Effector memory CD8-positive, alpha-beta T cell (primary cell): ENCODE measurements at regions not wholly inside any gene's neighbourhood (a gene's known extent, or its start where the extent isn't known, plus 50 kb on each side); places are given as distances from the start of the nearest gene placed in this dataset.
A peak's percentile ranks its signal among the peaks of the same experiment; 100 is the strongest.
"Not testable (repeated sequence)": the region's sequence is repeated elsewhere in the genome, so short reads cannot be mapped to it uniquely, and the experiment has no call there.

Source experiments
- ATAC-seq: fragments of 150-1000 bp; cut with Tn5 transposase; replicated peaks from 2 replicates; pipeline ENCODE4 v1.10.0; 2021; ENCODE audit warnings: mild to moderate bottlenecking, moderate library complexity
- DNase-seq, 3 experiments: peaks; one replicate each; pipeline ENCODE4 v3.0.0; 2021
- H3K27ac Mint-ChIP-seq, 2 donors: one replicate each; pipeline ENCODE4 v1.8.0; 2022; ENCODE audit warnings: mild to moderate bottlenecking in 2 of 2, mixed read lengths in 2 of 2, moderate library complexity in 2 of 2
- H3K27me3 Mint-ChIP-seq, 2 donors: one replicate each; pipeline ENCODE4 v1.8.0; 2022; ENCODE audit warnings: mixed read lengths in 2 of 2
- H3K36me3 Mint-ChIP-seq: one replicate; pipeline ENCODE4 v1.8.0; 2022; ENCODE audit warnings: mild to moderate bottlenecking, moderate library complexity, mixed read lengths; ENCODE audit not compliant: insufficient read depth
- H3K4me1 Mint-ChIP-seq, 2 donors: one replicate each; pipeline ENCODE4 v1.8.0; 2022; ENCODE audit warnings: low read depth in 2 of 2, mixed read lengths in 2 of 2
- H3K4me3 Mint-ChIP-seq, 2 donors: one replicate each; pipeline ENCODE4 v1.8.0; 2022; ENCODE audit warnings: mild to moderate bottlenecking in 2 of 2, mixed read lengths in 2 of 2, moderate library complexity in 2 of 2
- H3K9me3 Mint-ChIP-seq, 2 donors: one replicate each; pipeline ENCODE4 v1.8.0; 2022; ENCODE audit warnings: mixed read lengths in 2 of 2

DNA sequence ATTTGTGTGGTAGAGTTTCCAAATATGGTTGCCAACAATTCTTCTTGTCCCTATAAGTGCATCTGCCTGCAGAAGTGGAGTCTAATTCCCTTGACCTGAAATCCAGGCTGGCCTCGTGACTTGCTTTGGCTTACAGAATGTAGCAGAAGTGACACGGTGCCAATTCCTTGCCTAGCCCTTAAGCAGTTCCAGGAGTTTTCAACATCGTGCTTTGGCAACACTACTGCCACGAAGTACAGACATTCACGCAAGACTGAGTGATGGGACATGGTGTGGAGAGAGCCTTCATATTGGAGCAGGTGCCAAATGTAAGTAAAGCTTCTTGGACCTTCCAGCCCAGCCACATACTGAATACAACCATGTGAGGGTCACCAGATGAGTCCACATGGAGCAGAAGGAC is 92.9 kb upstream of the NEK6 start:
- H3K4me1 Mint-ChIP-seq = no peaks in the 10 kb centered on the region
- no peak overlapping the region for H3K27ac Mint-ChIP-seq
- DNase-seq (no peak), ATAC-seq (no peak)
- H3K27me3 Mint-ChIP-seq = peaks cover 7 to 11% of the 10 kb centered on the region in 2 donors
- H3K9me3 Mint-ChIP-seq = peaks cover 0 to 5% of the 10 kb centered on the region in 2 donors
- no peaks in the 10 kb centered on the region for H3K36me3 Mint-ChIP-seq
- H3K4me3 Mint-ChIP-seq = no peak overlapping the region

DNA sequence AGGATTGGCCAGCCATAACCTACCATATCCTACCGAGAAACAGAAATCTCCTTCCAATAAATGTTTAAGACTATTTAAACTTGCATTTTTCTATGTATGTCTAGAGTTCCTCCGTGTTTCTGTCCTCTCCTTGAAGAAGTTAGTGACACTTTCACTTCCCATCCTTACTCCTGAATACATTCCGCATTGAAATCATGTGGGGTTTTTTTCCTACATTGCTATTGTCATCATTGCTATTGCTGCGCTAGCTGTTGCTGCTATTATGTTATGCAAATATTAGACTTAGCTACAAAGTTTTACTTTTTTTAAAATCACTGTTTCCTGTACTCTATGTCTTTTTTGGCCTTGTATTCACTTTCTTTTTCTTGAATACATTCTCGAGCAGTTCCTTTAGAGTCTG is 83.3 kb upstream of the NEK6 start:
- no peaks in the 10 kb centered on the region for H3K36me3 Mint-ChIP-seq
- ATAC-seq (no peak), DNase-seq (no peak)
- H3K9me3 Mint-ChIP-seq = no peaks in the 10 kb centered on the region
- peak overlapping the region in 1 of 2 donors; percentile 41 for H3K27ac Mint-ChIP-seq
- H3K27me3 Mint-ChIP-seq = peaks cover 0 to 5% of the 10 kb centered on the region in 2 donors
- H3K4me1 Mint-ChIP-seq = peaks cover 19 to 30% of the 10 kb centered on the region in 2 donors
- no peak overlapping the region for H3K4me3 Mint-ChIP-seq

DNA sequence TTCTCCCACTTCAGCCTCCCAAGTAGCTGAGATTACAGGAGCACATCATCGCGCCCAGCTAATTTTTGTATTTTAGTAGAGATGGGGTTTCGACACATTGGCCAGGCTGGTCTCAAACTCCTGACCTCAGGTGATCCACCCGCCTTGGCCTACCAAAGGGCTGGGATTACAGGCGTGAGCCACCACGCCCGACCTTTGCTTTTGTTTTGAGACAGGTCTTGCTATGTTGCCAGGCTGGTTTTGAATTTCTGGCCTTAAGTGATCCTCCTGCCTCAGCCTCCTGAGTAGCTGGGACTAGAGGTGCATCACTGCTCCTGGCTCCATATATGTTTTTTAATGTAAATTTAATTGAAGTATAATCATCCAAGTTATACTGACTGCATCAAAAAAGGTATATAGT is 80.2 kb upstream of the NEK6 start:
- not testable (repeated sequence) for DNase-seq, ATAC-seq

DNA sequence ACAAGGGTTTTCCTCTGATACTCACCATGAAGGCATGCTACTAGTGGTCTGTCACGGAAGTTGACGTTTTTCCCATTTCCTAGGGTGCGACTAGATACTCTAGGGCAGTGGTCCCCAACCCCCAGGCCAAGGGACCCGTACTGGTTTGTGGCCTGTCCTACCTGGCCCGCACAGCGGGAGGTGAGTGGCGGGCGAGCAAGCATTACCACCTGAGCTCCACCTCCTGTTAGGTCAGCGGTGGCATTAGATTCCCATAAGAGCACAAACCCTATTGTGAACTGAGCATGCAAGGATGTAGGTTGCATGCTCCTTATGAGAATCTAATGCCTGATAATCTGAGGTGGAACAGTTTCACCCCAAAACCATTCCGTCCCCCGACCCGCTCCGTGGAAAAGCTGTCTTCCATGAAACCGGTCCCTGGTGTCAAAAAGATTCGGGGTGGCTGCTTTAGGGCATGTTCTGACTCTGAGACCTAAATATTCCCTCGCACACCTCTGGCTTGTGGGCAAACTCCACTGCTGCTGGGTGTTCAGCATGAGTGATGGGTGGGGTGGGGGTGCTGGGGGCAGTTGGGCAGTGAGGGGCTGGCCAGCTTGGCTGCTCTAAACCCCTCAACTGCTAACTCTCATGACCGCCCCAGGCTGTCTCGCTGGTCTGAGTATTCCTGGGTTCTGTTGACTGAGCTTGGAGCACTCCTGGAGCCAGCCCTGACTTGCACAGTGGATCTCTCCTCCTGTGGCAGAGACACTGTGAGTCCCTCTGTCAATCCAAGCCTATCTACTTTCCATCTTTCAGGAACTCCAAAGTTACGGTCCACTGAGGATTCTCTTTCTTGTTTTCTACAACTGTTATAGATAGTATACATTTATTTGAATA is 78.3 kb upstream of the NEK6 start:
- H3K9me3 Mint-ChIP-seq = no peaks in the 10 kb centered on the region
- DNase-seq (no peak), ATAC-seq (no peak)
- no peak overlapping the region for H3K4me3 Mint-ChIP-seq
- peaks cover 0 to 1% of the 10 kb centered on the region in 2 donors for H3K4me1 Mint-ChIP-seq
- peaks cover 11 to 25% of the 10 kb centered on the region in 2 donors for H3K27me3 Mint-ChIP-seq
- no peak overlapping the region for H3K27ac Mint-ChIP-seq
- no peaks in the 10 kb centered on the region for H3K36me3 Mint-ChIP-seq

More for the DNA sequence above, 80.2 kb upstream of the NEK6 start:
- not testable (repeated sequence) for H3K9me3 Mint-ChIP-seq, H3K36me3 Mint-ChIP-seq, H3K4me3 Mint-ChIP-seq, H3K27ac Mint-ChIP-seq
- H3K4me1 Mint-ChIP-seq = peaks cover 9 to 13% of the 10 kb centered on the region in 2 donors
- H3K27me3 Mint-ChIP-seq = peaks cover 11 to 19% of the 10 kb centered on the region in 2 donors

DNA sequence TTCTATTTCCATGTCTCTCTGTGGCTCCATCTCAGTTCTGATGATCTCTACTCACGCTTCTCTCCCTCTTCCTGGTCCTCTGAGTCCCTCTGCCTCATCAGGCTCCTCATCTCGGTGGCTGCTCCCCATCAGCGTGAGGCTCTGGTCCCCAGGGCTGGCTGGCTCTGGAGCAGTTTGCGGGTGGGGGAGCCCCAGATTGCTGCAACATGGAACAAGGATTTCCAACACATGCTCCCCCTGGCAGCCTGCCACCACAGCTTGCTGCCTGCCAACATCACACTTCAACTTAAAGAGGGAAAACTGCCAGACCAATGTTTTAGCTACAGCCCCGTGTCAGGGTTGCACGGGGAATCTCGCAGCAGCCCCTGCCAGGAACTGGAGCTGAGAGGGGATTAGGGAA is 77.2 kb upstream of the NEK6 start:
- Mint-ChIP-seq H3K27ac (no peak overlapping the region), H3K4me3 (no peak overlapping the region), H3K36me3 (no peaks in the 10 kb centered on the region), H3K9me3 (no peaks in the 10 kb centered on the region), H3K4me1 (no peaks in the 10 kb centered on the region), H3K27me3 (peaks cover 11 to 25% of the 10 kb centered on the region in 2 donors)
- ATAC-seq (no peak), DNase-seq (no peak)

DNA sequence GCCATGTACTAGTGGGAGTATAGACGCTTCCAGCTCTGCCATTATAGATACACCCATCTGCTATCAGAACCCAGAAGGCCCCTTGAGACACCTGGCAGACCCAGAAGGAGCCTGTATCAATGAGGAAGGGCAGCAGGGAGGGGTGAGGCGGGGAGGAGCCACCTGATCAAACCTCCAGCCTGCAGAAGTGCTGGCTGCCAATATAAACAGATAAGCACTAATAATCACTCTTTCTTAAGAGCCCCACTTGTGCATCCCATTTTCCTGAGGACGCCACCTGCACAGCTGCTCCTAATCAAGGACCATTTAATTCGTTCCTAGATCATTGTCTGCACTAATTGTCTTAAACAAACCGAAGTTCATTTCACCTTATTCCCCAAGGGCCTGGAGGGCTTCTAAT is 75.0 kb upstream of the NEK6 start:
- H3K27ac Mint-ChIP-seq = no peak overlapping the region
- H3K27me3 Mint-ChIP-seq = peaks cover 11 to 35% of the 10 kb centered on the region in 2 donors
- H3K9me3 Mint-ChIP-seq = no peaks in the 10 kb centered on the region
- peaks cover 2% of the 10 kb centered on the region for H3K36me3 Mint-ChIP-seq
- DNase-seq (no peak), ATAC-seq (no peak)
- no peak overlapping the region for H3K4me3 Mint-ChIP-seq
- no peaks in the 10 kb centered on the region for H3K4me1 Mint-ChIP-seq

DNA sequence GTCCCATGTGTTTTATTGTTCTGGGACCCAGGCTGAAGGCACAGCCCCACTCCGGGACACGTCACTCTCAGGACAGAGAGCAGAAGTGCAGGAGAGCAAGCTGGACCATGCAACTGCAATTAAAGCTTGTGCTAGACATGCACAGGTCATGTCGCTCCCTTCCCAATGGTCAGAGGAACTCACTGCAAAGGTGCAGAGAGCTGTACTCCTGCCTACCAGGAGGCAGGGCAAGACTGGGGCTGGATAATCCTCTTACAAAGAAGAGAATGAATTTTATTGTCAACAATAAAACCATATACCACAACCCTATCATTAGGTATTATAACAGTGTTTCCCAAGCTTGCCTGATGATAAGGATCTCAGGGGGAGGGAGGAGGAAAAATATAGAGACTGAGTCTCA is 74.0 kb upstream of the NEK6 start:
- DNase-seq (no peak), ATAC-seq (no peak)
- Mint-ChIP-seq H3K27me3 (peaks cover 11 to 46% of the 10 kb centered on the region in 2 donors), H3K27ac (peak overlapping the region in 1 of 2 donors; percentile 54), H3K4me3 (no peak overlapping the region), H3K36me3 (peaks cover 2% of the 10 kb centered on the region), H3K4me1 (no peaks in the 10 kb centered on the region), H3K9me3 (no peaks in the 10 kb centered on the region)

DNA sequence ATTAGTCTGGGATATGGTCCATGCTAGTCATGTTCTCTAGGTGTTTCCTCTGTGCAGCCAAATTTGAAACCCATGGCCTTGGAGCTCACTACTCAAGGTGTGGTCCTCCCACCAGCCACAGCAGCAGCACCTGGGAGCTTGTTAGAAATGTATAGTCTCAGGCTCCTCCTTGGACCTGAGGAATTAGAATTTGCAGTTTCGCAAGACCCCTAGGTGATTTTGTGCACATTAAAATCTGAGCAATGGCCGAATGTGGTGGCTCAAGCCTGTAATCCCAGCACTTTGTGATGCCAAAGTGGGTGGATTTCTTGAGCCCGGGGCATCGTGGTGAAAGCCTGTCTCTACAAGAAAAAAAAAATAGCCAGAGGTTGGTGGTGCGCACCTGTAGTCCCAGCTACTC is 72.3 kb upstream of the NEK6 start:
- no peak for ATAC-seq
- H3K27me3 Mint-ChIP-seq = peaks cover 8 to 47% of the 10 kb centered on the region in 2 donors
- H3K36me3 Mint-ChIP-seq = peaks cover 2% of the 10 kb centered on the region
- no peaks in the 10 kb centered on the region for H3K4me1 Mint-ChIP-seq
- no peaks in the 10 kb centered on the region for H3K9me3 Mint-ChIP-seq
- H3K4me3 Mint-ChIP-seq = no peak overlapping the region
- no peak overlapping the region for H3K27ac Mint-ChIP-seq
- DNase-seq = no peak

DNA sequence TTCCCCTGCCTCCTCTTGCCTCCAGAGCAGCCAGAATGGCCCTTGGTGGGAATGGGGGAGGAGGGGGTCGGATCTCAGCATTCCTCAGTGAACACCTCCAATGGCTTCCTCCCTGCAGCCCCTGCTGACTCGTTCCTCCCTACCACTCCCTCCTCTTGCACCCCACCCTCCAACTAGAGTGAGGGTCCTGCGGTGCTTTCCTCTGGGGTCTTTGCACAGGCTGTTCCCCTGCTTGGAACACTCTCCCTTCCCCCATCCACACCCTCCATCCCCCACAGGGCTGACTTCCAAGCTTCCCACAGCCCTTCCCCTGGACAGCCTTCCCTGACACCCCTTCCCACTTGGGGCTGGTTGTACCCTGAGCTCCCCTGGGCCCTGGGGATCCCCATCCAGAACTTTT is 70.4 kb upstream of the NEK6 start:
- H3K27me3 Mint-ChIP-seq = peaks cover 0 to 32% of the 10 kb centered on the region in 2 donors
- peak overlapping the region in 1 of 2 donors; percentile 46 for H3K27ac Mint-ChIP-seq
- ATAC-seq (no peak), DNase-seq (no peak)
- no peak overlapping the region for H3K4me3 Mint-ChIP-seq
- peaks cover 2% of the 10 kb centered on the region for H3K36me3 Mint-ChIP-seq
- no peaks in the 10 kb centered on the region for H3K9me3 Mint-ChIP-seq
- no peaks in the 10 kb centered on the region for H3K4me1 Mint-ChIP-seq

DNA sequence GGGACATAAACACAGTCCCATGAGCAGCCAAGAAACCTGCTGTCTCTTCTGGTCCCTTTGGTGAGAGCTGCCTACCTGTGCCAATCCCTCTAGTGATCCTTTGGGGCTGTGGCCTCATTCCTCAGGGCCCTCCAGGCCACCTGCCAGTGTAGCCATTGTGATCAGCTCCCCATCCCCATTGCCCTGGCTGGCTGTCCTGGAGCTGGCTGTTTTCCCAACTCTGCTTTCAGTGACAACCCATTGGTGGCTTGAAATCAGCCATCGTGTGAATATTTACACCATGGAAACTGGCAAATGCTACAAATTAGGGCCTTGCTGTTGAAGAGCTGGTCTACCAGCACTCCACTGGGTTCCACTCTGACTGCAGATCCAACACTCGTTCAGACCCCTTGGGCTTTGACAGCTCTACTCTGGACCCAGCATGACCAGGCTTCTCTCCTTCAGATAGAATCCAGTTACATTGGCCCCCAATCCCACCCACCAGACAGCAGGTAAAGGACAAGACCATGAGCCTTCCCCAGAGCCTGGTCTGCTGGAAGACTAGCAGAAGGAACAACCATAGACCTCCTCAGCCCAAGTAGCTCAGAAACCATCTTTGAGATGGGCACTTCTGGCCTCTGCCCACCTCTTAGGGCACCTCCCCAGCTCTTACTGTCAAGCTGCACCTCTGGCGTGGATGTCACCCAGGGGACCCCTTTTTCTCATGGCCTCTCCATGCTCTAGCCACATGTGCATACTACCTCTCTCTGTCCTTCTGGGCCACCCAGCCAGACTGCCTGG is 69.2 kb upstream of the NEK6 start:
- Mint-ChIP-seq H3K27ac (no peak overlapping the region), H3K4me3 (no peak overlapping the region), H3K27me3 (peaks cover 0 to 24% of the 10 kb centered on the region in 2 donors), H3K36me3 (peaks cover 2% of the 10 kb centered on the region), H3K9me3 (no peaks in the 10 kb centered on the region), H3K4me1 (no peaks in the 10 kb centered on the region)
- no peak for ATAC-seq
- no peak for DNase-seq

DNA sequence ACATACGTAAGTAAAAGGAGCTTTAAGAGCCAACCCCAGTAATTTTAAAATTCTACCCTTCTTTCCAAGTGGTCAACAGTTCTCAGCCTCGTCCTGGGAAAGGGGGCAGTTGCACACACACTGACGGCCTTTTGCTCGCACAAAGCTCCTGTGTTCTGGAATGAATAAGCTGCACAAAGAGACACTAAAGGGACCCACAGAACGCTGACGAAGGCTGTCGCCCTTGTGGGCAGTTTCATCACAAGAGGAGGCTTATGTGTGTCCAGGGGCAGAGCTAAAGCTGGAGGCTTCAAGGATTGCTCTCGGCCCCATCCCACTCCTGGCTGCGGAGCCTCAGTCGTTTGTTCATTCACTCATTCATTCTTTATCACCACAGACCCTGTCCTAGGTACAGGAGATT is 67.0 kb upstream of the NEK6 start:
- Mint-ChIP-seq H3K27ac (no peak overlapping the region), H3K27me3 (peaks cover 0 to 24% of the 10 kb centered on the region in 2 donors), H3K36me3 (peaks cover 2% of the 10 kb centered on the region), H3K4me3 (no peak overlapping the region), H3K4me1 (peaks cover 0 to 4% of the 10 kb centered on the region in 2 donors), H3K9me3 (no peaks in the 10 kb centered on the region)
- ATAC-seq = no peak
- no peak for DNase-seq

DNA sequence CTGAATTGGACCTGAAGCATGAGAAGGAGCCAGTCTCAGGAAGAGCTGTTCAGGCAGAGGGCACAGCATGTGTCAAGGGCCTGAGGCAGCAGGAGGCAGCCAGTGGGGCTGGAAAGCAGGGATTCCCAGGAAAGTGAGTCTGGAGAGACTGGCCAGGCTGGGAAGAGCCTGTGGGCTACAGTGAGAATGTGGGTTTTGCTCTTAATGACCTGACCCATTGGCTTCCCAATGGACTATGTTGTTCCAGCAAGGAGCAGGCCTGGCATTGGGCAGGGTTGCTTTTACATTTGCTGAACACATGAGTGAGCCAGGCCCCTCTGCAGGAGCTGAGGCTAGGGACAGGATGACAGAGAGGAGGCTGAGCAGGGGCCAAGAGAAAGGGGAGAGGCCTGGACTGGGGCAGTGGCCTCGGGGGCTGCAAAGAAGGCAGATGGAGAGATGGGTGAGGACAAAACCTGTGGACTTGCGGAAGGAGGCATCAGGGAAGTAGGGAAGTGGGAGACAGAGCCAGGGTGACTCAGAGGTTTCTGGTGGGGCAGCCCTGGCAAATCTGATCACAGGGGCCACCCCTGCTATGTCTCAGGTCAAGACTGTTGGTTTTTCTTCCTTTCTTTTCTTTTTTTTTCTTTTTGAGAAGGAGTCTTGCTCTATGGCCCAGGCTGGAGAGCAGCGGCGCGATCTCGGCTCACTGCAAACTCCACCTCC is 65.9 kb upstream of the NEK6 start:
- H3K27me3 Mint-ChIP-seq = peaks cover 0 to 22% of the 10 kb centered on the region in 2 donors
- DNase-seq (no peak), ATAC-seq (no peak)
- peaks cover 0 to 4% of the 10 kb centered on the region in 2 donors for H3K4me1 Mint-ChIP-seq
- no peak overlapping the region for H3K4me3 Mint-ChIP-seq
- H3K9me3 Mint-ChIP-seq = peaks cover 0 to 2% of the 10 kb centered on the region in 2 donors
- H3K36me3 Mint-ChIP-seq = no peaks in the 10 kb centered on the region
- H3K27ac Mint-ChIP-seq = peak overlapping the region in 1 of 2 donors; percentile 71

DNA sequence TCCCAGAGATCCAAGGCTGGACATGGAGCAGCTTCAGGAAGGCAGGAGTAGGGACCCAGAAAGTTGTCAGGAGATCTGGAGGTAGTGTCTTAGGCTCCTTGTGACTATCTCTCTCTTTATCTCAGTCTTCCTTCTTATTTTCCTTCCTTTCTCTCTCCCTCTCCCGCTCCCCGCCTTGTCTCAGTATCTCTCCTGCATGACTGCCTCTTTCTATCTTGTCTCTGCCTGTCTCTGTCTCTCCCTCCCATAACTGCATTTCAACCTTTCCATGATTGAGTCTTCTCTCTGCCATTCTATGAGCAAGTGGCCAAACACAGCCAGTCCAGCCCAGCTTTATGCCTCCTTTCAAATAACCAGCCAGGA is 61.0 kb upstream of the NEK6 start:
- DNase-seq = no peak

More for the DNA sequence above, 61.0 kb upstream of the NEK6 start:
- Mint-ChIP-seq H3K27ac (peak overlapping the region in 1 of 2 donors; percentile 92), H3K36me3 (no peaks in the 10 kb centered on the region), H3K9me3 (peaks cover 0 to 2% of the 10 kb centered on the region in 2 donors), H3K4me1 (peaks cover 14% of the 10 kb centered on the region in 2 donors), H3K27me3 (no peaks in the 10 kb centered on the region), H3K4me3 (peak overlapping the region in 1 of 2 donors; percentile 65)
- ATAC-seq = no peak
